Endothelial cell of umbilical vein (primary cell): ENCODE measurements at regions not wholly inside any gene's neighbourhood (a gene's known extent, or its start where the extent isn't known, plus 50 kb on each side); places are given as distances from the start of the nearest gene placed in this dataset.
A peak's percentile ranks its signal among the peaks of the same experiment; 100 is the strongest.

Experiments used
- CTCF ChIP-seq, 2 donors: IDR thresholded peaks; 1 replicate in 1 of 2; 2 replicates in 1 of 2; pipeline ENCODE4 v1.5.1; 2011; ENCODE audit warnings: low read length in 2 of 2, mild to moderate bottlenecking in 2 of 2, moderate library complexity in 2 of 2, control low read depth in 1 of 2, inconsistent platforms in 1 of 2, low read depth in 1 of 2; ENCODE audit not compliant: insufficient read depth in 1 of 2; ENCODE audit errors: extremely low read depth in 1 of 2
- EZH2 ChIP-seq: IDR thresholded peaks from 2 replicates; pipeline ENCODE4 v1.6.1; 2012; ENCODE audit warnings: borderline replicate concordance, low read depth, mild to moderate bottlenecking, moderate library complexity, low read length, inconsistent platforms; ENCODE audit not compliant: severe bottlenecking
- POLR2AphosphoS5 ChIP-seq: IDR thresholded peaks from 2 replicates; pipeline ENCODE4 v1.6.1; 2012; ENCODE audit warnings: low read depth, mild to moderate bottlenecking, control low read depth, low read length, moderate library complexity; ENCODE audit not compliant: insufficient read depth
- TF ChIP-seq, protein P1 (sequence below): IDR thresholded peaks from 2 replicates; pipeline ENCODE4 v1.6.1; 2011; ENCODE audit not compliant: insufficient read depth, insufficient read length

GRCh38 chr2:94956797-94957391, 68.6 kb upstream of the MAL start:
- TF ChIP-seq POLR2AphosphoS5 (no peak), EZH2 (no peak), CTCF (IDR thresholded peaks at IDR 0.05; ENCODE audit: extremely low read depth in 1 of 2, insufficient read depth in 1 of 2, low read depth in 1 of 2, low read length in 2 of 2) (peak; percentile 75)
- TF ChIP-seq, protein P1, sequence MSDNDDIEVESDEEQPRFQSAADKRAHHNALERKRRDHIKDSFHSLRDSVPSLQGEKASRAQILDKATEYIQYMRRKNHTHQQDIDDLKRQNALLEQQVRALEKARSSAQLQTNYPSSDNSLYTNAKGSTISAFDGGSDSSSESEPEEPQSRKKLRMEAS = no peak
